ENCODE measurements at regions not wholly inside any gene's neighbourhood (a gene's known extent, or its start where the extent isn't known, plus 50 kb on each side); places are given as distances from the start of the nearest gene placed in this dataset.

- Histone ChIP-seq H3K9me3 (no peaks in the 10 kb centered on the region), H3K36me3 (no peaks in the 10 kb centered on the region)
Observed at GRCh38 chr7:137094-137891, 55.1 kb upstream of the FAM20C start.

GRCh38 chr7:139131-139530, 53.2 kb upstream of the FAM20C start:
- intact Hi-C loops (cut with DNase I): no loop called here
- DNase-seq: no peak
- H3K4me3 ChIP-seq (replicated peaks in 1 of 3): no peak overlapping the region
- H3K27ac ChIP-seq: no peak overlapping the region
- no peaks in the 10 kb centered on the region for H3K27me3 ChIP-seq
- H3K36me3 ChIP-seq: no peaks in the 10 kb centered on the region
- no peak for TF ChIP-seq CTCF (IDR thresholded peaks at IDR 0.05)
- no peak for TF ChIP-seq POLR2A (IDR thresholded peaks at IDR 0.05)
- H3K4me1 ChIP-seq: no peaks in the 10 kb centered on the region
- WGBS, 2 donors: 68% methylated on average over 6 of the region's 6 CpGs
- H3K9me3 ChIP-seq: no peaks in the 10 kb centered on the region

More at GRCh38 chr7:137094-137891, 55.1 kb upstream of the FAM20C start:
- H3K4me3 ChIP-seq (replicated peaks in 1 of 3): no peak overlapping the region
- H3K4me1 ChIP-seq: no peaks in the 10 kb centered on the region
- H3K27ac ChIP-seq: no peak overlapping the region
- intact Hi-C loops (cut with DNase I): no loop called here
- TF ChIP-seq POLR2A (IDR thresholded peaks at IDR 0.05) (no peak), CTCF (IDR thresholded peaks at IDR 0.05) (no peak)
- no peaks in the 10 kb centered on the region for H3K27me3 ChIP-seq
- 80 to 82% methylated on average over 14 of the region's 14 CpGs for WGBS, 2 donors
- no peak for DNase-seq

GRCh38 chr7:139561-140243, 52.7 kb upstream of the FAM20C start:
- intact Hi-C loops (cut with DNase I): no loop called here
- H3K4me3 ChIP-seq (replicated peaks in 1 of 3): no peak overlapping the region
- H3K27ac ChIP-seq: no peak overlapping the region
- H3K9me3 ChIP-seq: no peaks in the 10 kb centered on the region
- no peaks in the 10 kb centered on the region for H3K4me1 ChIP-seq
- WGBS, 2 donors: 72 to 75% methylated on average over 7 to 11 of the region's 22 CpGs
- no peaks in the 10 kb centered on the region for H3K27me3 ChIP-seq
- DNase-seq: no peak
- TF ChIP-seq POLR2A (IDR thresholded peaks at IDR 0.05) (no peak), CTCF (IDR thresholded peaks at IDR 0.05) (no peak)
- no peaks in the 10 kb centered on the region for H3K36me3 ChIP-seq

GRCh38 chr7:140996-141395, 51.4 kb upstream of the FAM20C start:
- Histone ChIP-seq H3K9me3 (no peaks in the 10 kb centered on the region), H3K4me3 (replicated peaks in 1 of 3) (no peak overlapping the region), H3K36me3 (no peaks in the 10 kb centered on the region), H3K4me1 (no peaks in the 10 kb centered on the region), H3K27ac (no peak overlapping the region), H3K27me3 (no peaks in the 10 kb centered on the region)
- intact Hi-C loops (cut with DNase I): no loop called here
- 45% methylated on average over 6 of the region's 6 CpGs for WGBS, 2 donors
- no peak for DNase-seq
- TF ChIP-seq CTCF (IDR thresholded peaks at IDR 0.05) (no peak), POLR2A (IDR thresholded peaks at IDR 0.05) (no peak)

All from thyroid gland (tissue), 4 donors.